WTC11 (cell line): ENCODE measurements at regions not wholly inside any gene's neighbourhood (a gene's known extent, or its start where the extent isn't known, plus 50 kb on each side); places are given as distances from the start of the nearest gene placed in this dataset.

Experiments used
- ATAC-seq: fragments of 200-7000 bp; cut with Tn5 transposase; 2 replicates; pipeline ENCODE4 v1.10.0; 2021; ENCODE audit warnings: mild to moderate bottlenecking, moderate library complexity
- CTCF ChIA-PET: fragments of 300-600 bp; sonication (Branson Sonifier 250); formaldehyde crosslinking; loops from one replicate; lab custom pipeline; 2021; ENCODE audit warnings: antibody characterized with exemption; lab: Charles Lee
- POLR2A ChIA-PET: fragments of 350-600 bp; sonication (Branson Sonifier 250); formaldehyde crosslinking; loops from one replicate; lab custom pipeline; 2021; ENCODE audit warnings: antibody characterized with exemption; lab: Charles Lee
- DNase-seq: peaks from one replicate; pipeline ENCODE4 v3.0.0; 2021; ENCODE audit warnings: low spot score
- H3K27ac Mint-ChIP-seq: 2 replicates; pipeline ENCODE4 v1.8.0; 2021; ENCODE audit warnings: mixed read lengths
- H3K27me3 Mint-ChIP-seq: 2 replicates; pipeline ENCODE4 v1.8.0; 2021; ENCODE audit warnings: low read depth, mild to moderate bottlenecking, moderate library complexity, mixed read lengths
- H3K36me3 Mint-ChIP-seq: 2 replicates; pipeline ENCODE4 v1.8.0; 2021; ENCODE audit warnings: mixed read lengths
- H3K4me1 Mint-ChIP-seq: 2 replicates; pipeline ENCODE4 v1.8.0; 2022; ENCODE audit warnings: mixed read lengths
- H3K4me3 Mint-ChIP-seq: 2 replicates; pipeline ENCODE4 v1.8.0; 2021; ENCODE audit warnings: mild to moderate bottlenecking, moderate library complexity, mixed read lengths
- H3K9me3 Mint-ChIP-seq: 2 replicates; pipeline ENCODE4 v1.8.0; 2021; ENCODE audit warnings: mixed read lengths
- ATF1 ChIP-seq: sonication (generic); formaldehyde crosslinking; IDR thresholded peaks from 2 replicates; pipeline ENCODE4 v1.8.1; 2023; ENCODE audit warnings: mild to moderate bottlenecking, moderate library complexity, missing genetic modification reagents
- CBFB ChIP-seq: sonication (generic); formaldehyde crosslinking; IDR thresholded peaks from 2 replicates; pipeline ENCODE4 v1.8.1; 2022; ENCODE audit warnings: mild to moderate bottlenecking, low read depth, missing genetic modification reagents
- CREM ChIP-seq: sonication (generic); formaldehyde crosslinking; IDR thresholded peaks from 2 replicates; pipeline ENCODE4 v1.8.1; 2022; ENCODE audit warnings: mild to moderate bottlenecking, missing genetic modification reagents, moderate library complexity
- GRHL2 ChIP-seq: fragments of 250-450 bp; sonication (Bioruptor Pico); IDR thresholded peaks from 2 replicates; pipeline ENCODE4 v1.8.0; 2022; ENCODE audit warnings: mild to moderate bottlenecking, moderate library complexity; ENCODE audit not compliant: insufficient replicate concordance, severe bottlenecking
- IRF2 ChIP-seq: sonication (generic); formaldehyde crosslinking; IDR thresholded peaks from 2 replicates; pipeline ENCODE4 v1.8.0; 2022; ENCODE audit warnings: low read depth, missing genetic modification reagents, borderline replicate concordance
- NR1H2 ChIP-seq: sonication (generic); formaldehyde crosslinking; IDR thresholded peaks from 2 replicates; pipeline ENCODE4 v1.9.0; 2021; ENCODE audit warnings: mild to moderate bottlenecking, moderate library complexity, missing genetic modification reagents
- SOX15 ChIP-seq: fragments of 250-450 bp; sonication (Bioruptor Pico); IDR thresholded peaks from 2 replicates; pipeline ENCODE4 v1.9.0; 2021; ENCODE audit warnings: mild to moderate bottlenecking
- SP1 ChIP-seq: sonication (generic); formaldehyde crosslinking; conservative IDR thresholded peaks from 2 replicates; pipeline ENCODE4 v1.8.1; 2022; ENCODE audit warnings: missing genetic modification reagents
- TCF7 ChIP-seq: sonication (generic); formaldehyde crosslinking; IDR thresholded peaks from 2 replicates; pipeline ENCODE4 v1.8.0; 2022; ENCODE audit warnings: mild to moderate bottlenecking, low read depth, missing genetic modification reagents, moderate library complexity
- TP53 ChIP-seq: sonication (generic); formaldehyde crosslinking; IDR thresholded peaks from 2 replicates; pipeline ENCODE4 v1.8.1; 2023; ENCODE audit warnings: mild to moderate bottlenecking, missing genetic modification reagents
- ZNF121 ChIP-seq: sonication (generic); formaldehyde crosslinking; IDR thresholded peaks from 2 replicates; pipeline ENCODE4 v1.8.0; 2023; ENCODE audit warnings: missing genetic modification reagents
- ZNF416 ChIP-seq: fragments of 250-450 bp; sonication (Bioruptor Pico); IDR thresholded peaks from 2 replicates; pipeline ENCODE4 v1.9.0; 2021; ENCODE audit warnings: mild to moderate bottlenecking, inconsistent platforms
- TF ChIP-seq, protein P1 (sequence below): sonication (generic); formaldehyde crosslinking; IDR thresholded peaks from 2 replicates; pipeline ENCODE4 v1.8.0; 2023; ENCODE audit warnings: missing genetic modification reagents, mild to moderate bottlenecking, borderline replicate concordance
- TF ChIP-seq, protein P2 (sequence below): sonication (generic); formaldehyde crosslinking; IDR thresholded peaks from 2 replicates; pipeline ENCODE4 v1.8.1; 2022; ENCODE audit warnings: mild to moderate bottlenecking, missing genetic modification reagents, moderate library complexity, borderline replicate concordance
- TF ChIP-seq, protein P3 (sequence below): sonication (generic); formaldehyde crosslinking; conservative IDR thresholded peaks from 2 replicates; pipeline ENCODE4 v1.8.1; 2023; ENCODE audit warnings: mild to moderate bottlenecking, low read depth, missing genetic modification reagents, moderate library complexity
- TF ChIP-seq, protein P4 (sequence below): sonication (generic); formaldehyde crosslinking; IDR thresholded peaks from 2 replicates; pipeline ENCODE4 v1.8.1; 2023; ENCODE audit warnings: mild to moderate bottlenecking, missing genetic modification reagents, borderline replicate concordance

DNA sequence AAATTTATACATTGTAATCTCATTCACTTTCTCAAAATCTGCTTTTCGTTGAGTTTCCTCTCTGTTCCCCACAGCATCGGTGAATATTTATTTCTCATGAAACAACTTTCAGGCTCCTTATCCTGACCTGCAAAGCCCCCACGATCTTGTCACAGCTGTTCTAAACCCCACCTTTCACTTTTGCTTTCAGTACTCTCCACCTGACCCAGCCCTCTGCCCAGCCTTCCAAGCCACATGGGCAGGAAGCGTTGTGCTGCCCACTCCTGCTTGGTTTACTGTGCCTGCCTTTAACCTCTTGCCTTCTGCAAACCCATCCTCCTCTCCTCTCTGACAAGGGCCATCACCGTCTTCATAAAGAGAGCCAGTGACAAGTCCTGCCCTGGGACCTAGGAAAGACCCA, 262.5 kb downstream of the GALR1 start (continued):
- TF ChIP-seq NR1H2 (no peak), ATF1 (CRISPR knock-in tag) (no peak), GRHL2 (no peak), CBFB (CRISPR knock-in tag) (no peak)
- TF ChIP-seq, protein P1, sequence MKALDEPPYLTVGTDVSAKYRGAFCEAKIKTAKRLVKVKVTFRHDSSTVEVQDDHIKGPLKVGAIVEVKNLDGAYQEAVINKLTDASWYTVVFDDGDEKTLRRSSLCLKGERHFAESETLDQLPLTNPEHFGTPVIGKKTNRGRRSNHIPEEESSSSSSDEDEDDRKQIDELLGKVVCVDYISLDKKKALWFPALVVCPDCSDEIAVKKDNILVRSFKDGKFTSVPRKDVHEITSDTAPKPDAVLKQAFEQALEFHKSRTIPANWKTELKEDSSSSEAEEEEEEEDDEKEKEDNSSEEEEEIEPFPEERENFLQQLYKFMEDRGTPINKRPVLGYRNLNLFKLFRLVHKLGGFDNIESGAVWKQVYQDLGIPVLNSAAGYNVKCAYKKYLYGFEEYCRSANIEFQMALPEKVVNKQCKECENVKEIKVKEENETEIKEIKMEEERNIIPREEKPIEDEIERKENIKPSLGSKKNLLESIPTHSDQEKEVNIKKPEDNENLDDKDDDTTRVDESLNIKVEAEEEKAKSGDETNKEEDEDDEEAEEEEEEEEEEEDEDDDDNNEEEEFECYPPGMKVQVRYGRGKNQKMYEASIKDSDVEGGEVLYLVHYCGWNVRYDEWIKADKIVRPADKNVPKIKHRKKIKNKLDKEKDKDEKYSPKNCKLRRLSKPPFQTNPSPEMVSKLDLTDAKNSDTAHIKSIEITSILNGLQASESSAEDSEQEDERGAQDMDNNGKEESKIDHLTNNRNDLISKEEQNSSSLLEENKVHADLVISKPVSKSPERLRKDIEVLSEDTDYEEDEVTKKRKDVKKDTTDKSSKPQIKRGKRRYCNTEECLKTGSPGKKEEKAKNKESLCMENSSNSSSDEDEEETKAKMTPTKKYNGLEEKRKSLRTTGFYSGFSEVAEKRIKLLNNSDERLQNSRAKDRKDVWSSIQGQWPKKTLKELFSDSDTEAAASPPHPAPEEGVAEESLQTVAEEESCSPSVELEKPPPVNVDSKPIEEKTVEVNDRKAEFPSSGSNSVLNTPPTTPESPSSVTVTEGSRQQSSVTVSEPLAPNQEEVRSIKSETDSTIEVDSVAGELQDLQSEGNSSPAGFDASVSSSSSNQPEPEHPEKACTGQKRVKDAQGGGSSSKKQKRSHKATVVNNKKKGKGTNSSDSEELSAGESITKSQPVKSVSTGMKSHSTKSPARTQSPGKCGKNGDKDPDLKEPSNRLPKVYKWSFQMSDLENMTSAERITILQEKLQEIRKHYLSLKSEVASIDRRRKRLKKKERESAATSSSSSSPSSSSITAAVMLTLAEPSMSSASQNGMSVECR (CRISPR knock-in tag) = no peak
- TF ChIP-seq, protein P2, sequence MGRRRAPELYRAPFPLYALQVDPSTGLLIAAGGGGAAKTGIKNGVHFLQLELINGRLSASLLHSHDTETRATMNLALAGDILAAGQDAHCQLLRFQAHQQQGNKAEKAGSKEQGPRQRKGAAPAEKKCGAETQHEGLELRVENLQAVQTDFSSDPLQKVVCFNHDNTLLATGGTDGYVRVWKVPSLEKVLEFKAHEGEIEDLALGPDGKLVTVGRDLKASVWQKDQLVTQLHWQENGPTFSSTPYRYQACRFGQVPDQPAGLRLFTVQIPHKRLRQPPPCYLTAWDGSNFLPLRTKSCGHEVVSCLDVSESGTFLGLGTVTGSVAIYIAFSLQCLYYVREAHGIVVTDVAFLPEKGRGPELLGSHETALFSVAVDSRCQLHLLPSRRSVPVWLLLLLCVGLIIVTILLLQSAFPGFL (CRISPR knock-in tag) = no peak
- TF ChIP-seq, protein P3, sequence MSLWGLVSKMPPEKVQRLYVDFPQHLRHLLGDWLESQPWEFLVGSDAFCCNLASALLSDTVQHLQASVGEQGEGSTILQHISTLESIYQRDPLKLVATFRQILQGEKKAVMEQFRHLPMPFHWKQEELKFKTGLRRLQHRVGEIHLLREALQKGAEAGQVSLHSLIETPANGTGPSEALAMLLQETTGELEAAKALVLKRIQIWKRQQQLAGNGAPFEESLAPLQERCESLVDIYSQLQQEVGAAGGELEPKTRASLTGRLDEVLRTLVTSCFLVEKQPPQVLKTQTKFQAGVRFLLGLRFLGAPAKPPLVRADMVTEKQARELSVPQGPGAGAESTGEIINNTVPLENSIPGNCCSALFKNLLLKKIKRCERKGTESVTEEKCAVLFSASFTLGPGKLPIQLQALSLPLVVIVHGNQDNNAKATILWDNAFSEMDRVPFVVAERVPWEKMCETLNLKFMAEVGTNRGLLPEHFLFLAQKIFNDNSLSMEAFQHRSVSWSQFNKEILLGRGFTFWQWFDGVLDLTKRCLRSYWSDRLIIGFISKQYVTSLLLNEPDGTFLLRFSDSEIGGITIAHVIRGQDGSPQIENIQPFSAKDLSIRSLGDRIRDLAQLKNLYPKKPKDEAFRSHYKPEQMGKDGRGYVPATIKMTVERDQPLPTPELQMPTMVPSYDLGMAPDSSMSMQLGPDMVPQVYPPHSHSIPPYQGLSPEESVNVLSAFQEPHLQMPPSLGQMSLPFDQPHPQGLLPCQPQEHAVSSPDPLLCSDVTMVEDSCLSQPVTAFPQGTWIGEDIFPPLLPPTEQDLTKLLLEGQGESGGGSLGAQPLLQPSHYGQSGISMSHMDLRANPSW (CRISPR knock-in tag) = no peak

DNA sequence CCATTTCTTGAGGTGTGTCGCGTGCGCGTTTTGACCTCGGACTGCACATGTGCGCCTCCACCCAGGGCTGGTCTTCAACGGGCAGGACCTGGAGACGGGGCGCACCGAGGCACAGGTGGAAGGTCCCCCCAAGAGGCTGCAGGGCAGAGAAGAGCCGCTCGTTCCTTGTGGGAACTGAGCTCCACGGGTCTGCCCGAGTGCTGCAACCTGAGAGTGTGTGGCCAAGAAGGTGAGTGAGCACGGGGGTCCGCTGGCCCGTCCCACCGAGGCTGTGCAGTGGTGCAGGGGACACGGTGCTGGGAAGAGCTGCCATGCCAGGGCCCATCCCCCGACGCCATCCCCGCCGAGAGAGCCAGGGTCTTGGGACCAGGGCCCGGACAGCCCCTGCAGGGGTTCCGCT, 268.3 kb downstream of the GALR1 start:
- H3K27me3 Mint-ChIP-seq = no peaks in the 10 kb centered on the region
- no peak overlapping the region for H3K27ac Mint-ChIP-seq
- no peak overlapping the region for H3K4me3 Mint-ChIP-seq
- DNase-seq (no peak), ATAC-seq (no peak)
- H3K4me1 Mint-ChIP-seq = 0 out of 2 replicates have a peak, but pooled peaks cover 2% of the 10 kb centered on the region
- POLR2A ChIA-PET = no interaction called here
- CTCF ChIA-PET = no interaction called here
- no peaks in the 10 kb centered on the region; the same call in 1 of the 2 replicates for H3K36me3 Mint-ChIP-seq
- H3K9me3 Mint-ChIP-seq = peaks cover 6% of the 10 kb centered on the region
- TF ChIP-seq IRF2 (no peak), SOX15 (CRISPR knock-in tag) (no peak), ZNF416 (CRISPR knock-in tag) (no peak), ZNF121 (0 out of 2 replicates have a peak, but pooled peaks have one; percentile 12)

DNA sequence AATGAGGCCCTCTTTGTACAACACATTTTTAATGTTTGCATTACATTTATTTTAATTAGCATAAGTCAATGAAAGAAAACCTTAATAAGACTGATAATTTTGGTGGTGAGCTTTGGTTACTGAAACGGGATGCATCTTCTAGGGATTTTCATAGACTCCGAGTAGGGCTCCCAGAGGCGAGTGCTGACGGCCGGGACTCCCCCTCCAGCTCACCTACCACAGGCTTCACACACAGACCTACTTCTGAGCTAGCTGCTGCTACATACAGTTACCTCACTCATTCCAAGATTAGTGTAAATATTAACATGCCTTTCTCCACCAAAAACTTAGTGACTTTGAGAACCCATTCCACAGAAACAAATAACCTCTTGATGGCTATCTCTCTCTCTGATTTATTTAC, 271.1 kb downstream of the GALR1 start:
- DNase-seq (no peak), ATAC-seq (no peak)
- Mint-ChIP-seq H3K9me3 (no peaks in the 10 kb centered on the region), H3K27ac (no peak overlapping the region), H3K4me3 (no peak overlapping the region), H3K36me3 (no peaks in the 10 kb centered on the region), H3K4me1 (0 out of 2 replicates have a peak, but pooled peaks cover 2% of the 10 kb centered on the region), H3K27me3 (no peaks in the 10 kb centered on the region)
- POLR2A ChIA-PET = no interaction called here
- CTCF ChIA-PET = no interaction called here
- TF ChIP-seq CREM (no peak), TCF7 (no peak), SP1 (CRISPR knock-in tag) (no peak), TP53 (CRISPR knock-in tag) (no peak)
- TF ChIP-seq, protein P4, sequence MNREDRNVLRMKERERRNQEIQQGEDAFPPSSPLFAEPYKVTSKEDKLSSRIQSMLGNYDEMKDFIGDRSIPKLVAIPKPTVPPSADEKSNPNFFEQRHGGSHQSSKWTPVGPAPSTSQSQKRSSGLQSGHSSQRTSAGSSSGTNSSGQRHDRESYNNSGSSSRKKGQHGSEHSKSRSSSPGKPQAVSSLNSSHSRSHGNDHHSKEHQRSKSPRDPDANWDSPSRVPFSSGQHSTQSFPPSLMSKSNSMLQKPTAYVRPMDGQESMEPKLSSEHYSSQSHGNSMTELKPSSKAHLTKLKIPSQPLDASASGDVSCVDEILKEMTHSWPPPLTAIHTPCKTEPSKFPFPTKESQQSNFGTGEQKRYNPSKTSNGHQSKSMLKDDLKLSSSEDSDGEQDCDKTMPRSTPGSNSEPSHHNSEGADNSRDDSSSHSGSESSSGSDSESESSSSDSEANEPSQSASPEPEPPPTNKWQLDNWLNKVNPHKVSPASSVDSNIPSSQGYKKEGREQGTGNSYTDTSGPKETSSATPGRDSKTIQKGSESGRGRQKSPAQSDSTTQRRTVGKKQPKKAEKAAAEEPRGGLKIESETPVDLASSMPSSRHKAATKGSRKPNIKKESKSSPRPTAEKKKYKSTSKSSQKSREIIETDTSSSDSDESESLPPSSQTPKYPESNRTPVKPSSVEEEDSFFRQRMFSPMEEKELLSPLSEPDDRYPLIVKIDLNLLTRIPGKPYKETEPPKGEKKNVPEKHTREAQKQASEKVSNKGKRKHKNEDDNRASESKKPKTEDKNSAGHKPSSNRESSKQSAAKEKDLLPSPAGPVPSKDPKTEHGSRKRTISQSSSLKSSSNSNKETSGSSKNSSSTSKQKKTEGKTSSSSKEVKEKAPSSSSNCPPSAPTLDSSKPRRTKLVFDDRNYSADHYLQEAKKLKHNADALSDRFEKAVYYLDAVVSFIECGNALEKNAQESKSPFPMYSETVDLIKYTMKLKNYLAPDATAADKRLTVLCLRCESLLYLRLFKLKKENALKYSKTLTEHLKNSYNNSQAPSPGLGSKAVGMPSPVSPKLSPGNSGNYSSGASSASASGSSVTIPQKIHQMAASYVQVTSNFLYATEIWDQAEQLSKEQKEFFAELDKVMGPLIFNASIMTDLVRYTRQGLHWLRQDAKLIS (CRISPR knock-in tag) = no peak
